Gastroesophageal sphincter (tissue), 3 donors: ENCODE measurements at regions not wholly inside any gene's neighbourhood (a gene's known extent, or its start where the extent isn't known, plus 50 kb on each side); places are given as distances from the start of the nearest gene placed in this dataset.

ENCODE experiments used
- EP300 ChIP-seq: sonication (generic); formaldehyde crosslinking; IDR thresholded peaks from one replicate; pipeline ENCODE4 v1.6.1; 2017; ENCODE audit warnings: antibody characterized with exemption, mild to moderate bottlenecking
- POLR2A ChIP-seq, 2 donors: fragments of 450-650 bp; IDR thresholded peaks; one replicate each; pipeline ENCODE4 v1.6.1; 2017; ENCODE audit warnings: antibody characterized with exemption in 2 of 2, mild to moderate bottlenecking in 2 of 2, moderate library complexity in 1 of 2
- POLR2AphosphoS5 ChIP-seq: sonication (generic); formaldehyde crosslinking; IDR thresholded peaks from one replicate; pipeline ENCODE4 v1.6.1; 2017; ENCODE audit warnings: antibody characterized with exemption
- TF ChIP-seq, protein P1 (sequence below), 4 experiments: fragments of 200-600 bp in 2 of 4; fragments of 450-650 bp in 2 of 4; sonication (generic) in 1 of 4; IDR thresholded peaks; one replicate each; pipeline ENCODE4 v1.5.1; 2017 to 2019; ENCODE audit warnings: antibody characterized with exemption in 4 of 4, mild to moderate bottlenecking in 2 of 4, moderate library complexity in 2 of 4

DNA sequence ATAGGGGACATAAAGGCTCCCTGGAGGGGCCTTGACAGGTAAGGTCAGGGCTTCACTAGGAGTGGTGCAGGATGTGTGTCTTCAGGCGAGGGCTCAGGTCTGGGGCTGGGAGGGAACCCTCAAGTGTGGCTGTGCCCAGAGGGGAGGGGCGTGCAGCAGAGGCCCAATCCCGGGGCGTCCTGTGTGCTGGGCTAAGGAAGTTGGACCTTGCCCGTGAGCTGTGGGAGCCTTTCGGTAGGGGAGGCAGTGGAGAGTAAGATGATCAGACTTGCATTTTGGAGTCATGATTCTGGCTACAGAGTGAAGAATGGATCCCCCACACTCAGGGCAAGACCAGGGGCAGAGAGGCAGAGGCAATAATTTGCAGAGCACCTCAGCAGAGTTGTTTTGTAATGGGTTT is 145.4 kb downstream of the BUB3 start:
- TF ChIP-seq, protein P1, sequence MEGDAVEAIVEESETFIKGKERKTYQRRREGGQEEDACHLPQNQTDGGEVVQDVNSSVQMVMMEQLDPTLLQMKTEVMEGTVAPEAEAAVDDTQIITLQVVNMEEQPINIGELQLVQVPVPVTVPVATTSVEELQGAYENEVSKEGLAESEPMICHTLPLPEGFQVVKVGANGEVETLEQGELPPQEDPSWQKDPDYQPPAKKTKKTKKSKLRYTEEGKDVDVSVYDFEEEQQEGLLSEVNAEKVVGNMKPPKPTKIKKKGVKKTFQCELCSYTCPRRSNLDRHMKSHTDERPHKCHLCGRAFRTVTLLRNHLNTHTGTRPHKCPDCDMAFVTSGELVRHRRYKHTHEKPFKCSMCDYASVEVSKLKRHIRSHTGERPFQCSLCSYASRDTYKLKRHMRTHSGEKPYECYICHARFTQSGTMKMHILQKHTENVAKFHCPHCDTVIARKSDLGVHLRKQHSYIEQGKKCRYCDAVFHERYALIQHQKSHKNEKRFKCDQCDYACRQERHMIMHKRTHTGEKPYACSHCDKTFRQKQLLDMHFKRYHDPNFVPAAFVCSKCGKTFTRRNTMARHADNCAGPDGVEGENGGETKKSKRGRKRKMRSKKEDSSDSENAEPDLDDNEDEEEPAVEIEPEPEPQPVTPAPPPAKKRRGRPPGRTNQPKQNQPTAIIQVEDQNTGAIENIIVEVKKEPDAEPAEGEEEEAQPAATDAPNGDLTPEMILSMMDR (IDR thresholded peaks at IDR 0.05) = no peak
- no peak for TF ChIP-seq EP300
- no peak for TF ChIP-seq POLR2A (IDR thresholded peaks at IDR 0.05)
- TF ChIP-seq POLR2AphosphoS5 = no peak
